Omental fat pad (tissue), 3 donors: ENCODE measurements at regions not wholly inside any gene's neighbourhood (a gene's known extent, or its start where the extent isn't known, plus 50 kb on each side); places are given as distances from the start of the nearest gene placed in this dataset.

ENCODE experiments used
- ATAC-seq: fragments of 150-250 bp; one replicate; pipeline ENCODE4 v1.9.1; 2016; ENCODE audit warnings: mild to moderate bottlenecking, moderate library complexity; ENCODE audit not compliant: low FRiP score
- DNase-seq: peaks from one replicate; pipeline ENCODE4 v3.0.0-alpha.2; 2019; ENCODE audit warnings: low spot score
- CTCF ChIP-seq, 3 donors: fragments of 450-650 bp; IDR thresholded peaks; one replicate each; pipeline ENCODE4 v1.5.1; 2016 to 2017; ENCODE audit warnings: antibody characterized with exemption in 3 of 3, mild to moderate bottlenecking in 3 of 3, moderate library complexity in 2 of 3

GRCh38 chr15:96586901-96587300 is 256.4 kb downstream of the NR2F2 start:
- ATAC-seq (no peak), DNase-seq (no peak)
- TF ChIP-seq CTCF (IDR thresholded peaks at IDR 0.05): no peak

GRCh38 chr15:96589864-96590263 is 259.4 kb downstream of the NR2F2 start:
- no peak for TF ChIP-seq CTCF (IDR thresholded peaks at IDR 0.05)
- DNase-seq (no peak), ATAC-seq (no peak)

- TF ChIP-seq CTCF (IDR thresholded peaks at IDR 0.05): no peak
- DNase-seq: no peak
- ATAC-seq: no peak
Observed at GRCh38 chr15:96593735-96594134, 263.2 kb downstream of the NR2F2 start.

GRCh38 chr15:96595951-96596350 is 265.5 kb downstream of the NR2F2 start:
- no peak for TF ChIP-seq CTCF (IDR thresholded peaks at IDR 0.05)
- DNase-seq (no peak), ATAC-seq (no peak)

GRCh38 chr15:96598514-96598913 is 268.0 kb downstream of the NR2F2 start:
- ATAC-seq: no peak
- no peak for TF ChIP-seq CTCF (IDR thresholded peaks at IDR 0.05)

GRCh38 chr15:96599268-96599667 is 268.8 kb downstream of the NR2F2 start:
- DNase-seq (no peak), ATAC-seq (no peak)
- no peak for TF ChIP-seq CTCF (IDR thresholded peaks at IDR 0.05)

More at GRCh38 chr15:96598514-96598913, 268.0 kb downstream of the NR2F2 start:
- no peak for DNase-seq

- no peak for TF ChIP-seq CTCF (IDR thresholded peaks at IDR 0.05)
- DNase-seq: no peak
- no peak for ATAC-seq
Observed at GRCh38 chr15:96600350-96600749, 269.9 kb downstream of the NR2F2 start.
